ENCODE measurements at regions not wholly inside any gene's neighbourhood (a gene's known extent, or its start where the extent isn't known, plus 50 kb on each side); places are given as distances from the start of the nearest gene placed in this dataset.

- no peak overlapping the region for H3K27ac Mint-ChIP-seq (ENCODE audit: unreplicated experiment)
Measured at GRCh38 chr7:12154119-12154518, 57.0 kb upstream of the TMEM106B start.

GRCh38 chr7:12157517-12157916 is 53.6 kb upstream of the TMEM106B start:
- Mint-ChIP-seq H3K9me3 (no peaks in the 10 kb centered on the region), H3K4me1 (no peaks in the 10 kb centered on the region), H3K4me3 (no peak overlapping the region), H3K27me3 (ENCODE audit: low read depth) (no peaks in the 10 kb centered on the region), H3K27ac (ENCODE audit: unreplicated experiment) (no peak overlapping the region), H3K36me3 (ENCODE audit: low read depth) (no peaks in the 10 kb centered on the region)
- no peak for DNase-seq (ENCODE audit: low read depth, low spot score)
- TF ChIP-seq CTCF (conservative IDR thresholded peaks at IDR 0.05) = no peak

More at GRCh38 chr7:12154119-12154518, 57.0 kb upstream of the TMEM106B start:
- TF ChIP-seq CTCF (conservative IDR thresholded peaks at IDR 0.05) = no peak
- Mint-ChIP-seq H3K4me1 (no peaks in the 10 kb centered on the region), H3K4me3 (no peak overlapping the region), H3K36me3 (ENCODE audit: low read depth) (no peaks in the 10 kb centered on the region), H3K27me3 (ENCODE audit: low read depth) (no peaks in the 10 kb centered on the region), H3K9me3 (no peaks in the 10 kb centered on the region)
- no peak for DNase-seq (ENCODE audit: low read depth, low spot score)

- no peaks in the 10 kb centered on the region for H3K9me3 Mint-ChIP-seq
- no peak overlapping the region for H3K4me3 Mint-ChIP-seq
- no peak for DNase-seq (ENCODE audit: low read depth, low spot score)
- TF ChIP-seq CTCF (conservative IDR thresholded peaks at IDR 0.05) = no peak
- no peak overlapping the region for H3K27ac Mint-ChIP-seq (ENCODE audit: unreplicated experiment)
- no peaks in the 10 kb centered on the region for H3K36me3 Mint-ChIP-seq (ENCODE audit: low read depth)
- no peaks in the 10 kb centered on the region for H3K27me3 Mint-ChIP-seq (ENCODE audit: low read depth)
- H3K4me1 Mint-ChIP-seq = no peaks in the 10 kb centered on the region
Measured at GRCh38 chr7:12158334-12159060, 52.6 kb upstream of the TMEM106B start.

GRCh38 chr7:12161146-12161545 is 49.9 kb upstream of the TMEM106B start:
- Mint-ChIP-seq H3K27me3 (ENCODE audit: low read depth) (no peaks in the 10 kb centered on the region), H3K4me1 (no peaks in the 10 kb centered on the region)
- no peak for DNase-seq (ENCODE audit: low read depth, low spot score)

More at GRCh38 chr7:12161146-12161545, 49.9 kb upstream of the TMEM106B start:
- TF ChIP-seq CTCF (conservative IDR thresholded peaks at IDR 0.05) = no peak
- Mint-ChIP-seq H3K36me3 (ENCODE audit: low read depth) (no peaks in the 10 kb centered on the region), H3K9me3 (no peaks in the 10 kb centered on the region), H3K27ac (ENCODE audit: unreplicated experiment) (no peak overlapping the region), H3K4me3 (no peak overlapping the region)

Data from neural crest cell (in vitro differentiated cells).